OCI-LY7 (cell line): ENCODE measurements at regions not wholly inside any gene's neighbourhood (a gene's known extent, or its start where the extent isn't known, plus 50 kb on each side); places are given as distances from the start of the nearest gene placed in this dataset.

Experiments
- BruUV-seq: library from RNA; stranded (reverse); fragments of 400-500 nt; replicated peaks from 2 replicates; lab custom pipeline; 2021; lab: Mats Ljungman, UMichigan
- CTCF ChIA-PET: fragments of 300-600 bp; sonication (Branson Sonifier 250); formaldehyde crosslinking; loops from one replicate; lab custom pipeline; 2022; ENCODE audit warnings: antibody characterized with exemption; ENCODE audit not compliant: unreplicated experiment; lab: Charles Lee
- POLR2A ChIA-PET: fragments of 300-600 bp; sonication (Branson Sonifier 250); formaldehyde crosslinking; loops from one replicate; lab custom pipeline; 2022; ENCODE audit warnings: antibody characterized with exemption; lab: Charles Lee
- DNase-seq: peaks from one replicate; pipeline ENCODE4 v3.0.0-alpha.2; 2015; ENCODE audit warnings: low spot score
- H2AFZ ChIP-seq: fragments of 200-600 bp; sonication (generic), shearing (Covaris generic); 2 replicates; pipeline ENCODE4 v1.6.1; 2014; ENCODE audit warnings: mild to moderate bottlenecking, antibody characterized with exemption, low read length, moderate library complexity
- H3K27ac ChIP-seq: fragments of 200-600 bp; sonication (generic); 2 replicates; pipeline ENCODE4 v1.5.1; 2014; ENCODE audit warnings: mixed run types, low read depth, mild to moderate bottlenecking, moderate library complexity, low read length, inconsistent platforms; ENCODE audit not compliant: poor library complexity, severe bottlenecking
- H3K36me3 ChIP-seq: fragments of 200-600 bp; sonication (generic); 2 replicates; pipeline ENCODE4 v1.6.1; 2014; ENCODE audit warnings: mild to moderate bottlenecking, antibody characterized with exemption, low read length, moderate library complexity, mixed read lengths; ENCODE audit not compliant: insufficient read depth
- H3K4me1 ChIP-seq: fragments of 200-600 bp; sonication (generic); 2 replicates; pipeline ENCODE4 v1.5.1; 2014; ENCODE audit warnings: mild to moderate bottlenecking, low read length; ENCODE audit not compliant: insufficient read depth, poor library complexity, severe bottlenecking
- H3K4me2 ChIP-seq: fragments of 200-600 bp; sonication (generic); 2 replicates; pipeline ENCODE4 v1.6.1; 2014; ENCODE audit warnings: mild to moderate bottlenecking, low read length
- H3K4me3 ChIP-seq: fragments of 200-600 bp; sonication (generic); 2 replicates; pipeline ENCODE4 v1.5.1; 2014; ENCODE audit warnings: mild to moderate bottlenecking, low read depth, low read length; ENCODE audit not compliant: poor library complexity, severe bottlenecking
- H3K79me2 ChIP-seq: fragments of 200-600 bp; sonication (generic); 2 replicates; pipeline ENCODE4 v1.6.1; 2016; ENCODE audit warnings: low read depth, mild to moderate bottlenecking, low read length, moderate library complexity, mixed read lengths; ENCODE audit not compliant: insufficient read depth
- H3K9me2 ChIP-seq: fragments of 200-600 bp; sonication (generic); 2 replicates; pipeline ENCODE4 v1.6.1; 2016; ENCODE audit warnings: mild to moderate bottlenecking, low read length, mixed read lengths; ENCODE audit not compliant: insufficient read depth
- H3K9me3 ChIP-seq: fragments of 200-600 bp; sonication (generic); 2 replicates; pipeline ENCODE4 v1.6.1; 2014; ENCODE audit warnings: mild to moderate bottlenecking, mixed run types, low read length, mixed read lengths
- H4K20me1 ChIP-seq: fragments of 200-600 bp; sonication (generic); 2 replicates; pipeline ENCODE4 v1.6.1; 2014; ENCODE audit warnings: mild to moderate bottlenecking, antibody characterized with exemption, low read length, moderate library complexity, mixed read lengths; ENCODE audit not compliant: insufficient read depth
- CTCF ChIP-seq: fragments of 200-600 bp; sonication (generic); conservative IDR thresholded peaks from 2 replicates; pipeline ENCODE4 v1.5.1; 2014; ENCODE audit warnings: mild to moderate bottlenecking, antibody characterized with exemption, low read length, moderate library complexity, mixed read lengths
- EZH2phosphoT487 ChIP-seq: fragments of 200-600 bp; sonication (generic); IDR thresholded peaks from 2 replicates; pipeline ENCODE4 v1.6.1; 2018; ENCODE audit warnings: low read depth, borderline replicate concordance, mild to moderate bottlenecking, mixed run types, antibody characterized with exemption, low read length, moderate library complexity, mixed read lengths
- intact Hi-C: fragments of 100-400 bp; cut with micrococcal nuclease; formaldehyde crosslinking; loops from one replicate; pipeline ENCODE4 v1.10.0; 2022; ENCODE audit not compliant: unreplicated experiment

DNA sequence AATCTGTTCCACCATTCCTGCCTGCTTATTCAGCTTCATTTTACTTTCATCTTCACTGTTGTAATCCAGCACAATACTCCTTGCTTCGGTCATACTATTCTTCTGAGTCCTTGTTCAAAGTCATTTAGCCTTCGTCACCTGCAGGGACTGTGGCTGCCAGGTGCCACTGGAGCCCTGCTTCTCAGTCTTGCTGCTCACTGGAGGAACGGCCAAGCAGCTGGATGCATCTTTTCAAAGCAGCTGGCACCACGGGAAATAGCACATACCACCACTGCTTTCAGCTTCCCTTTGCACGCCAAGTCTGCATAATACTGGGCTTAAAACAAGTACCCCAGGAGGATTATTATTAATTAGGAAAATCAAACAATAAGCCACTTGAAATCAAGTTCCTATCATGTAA is 287.6 kb downstream of the BCHE start:
- no peaks in the 10 kb centered on the region for H3K9me3 ChIP-seq
- no peaks in the 10 kb centered on the region for H3K79me2 ChIP-seq
- no peaks in the 10 kb centered on the region for H4K20me1 ChIP-seq
- POLR2A ChIA-PET, result no interaction called here
- H3K36me3 ChIP-seq, result no peaks in the 10 kb centered on the region
- H3K4me3 ChIP-seq, result no peak overlapping the region
- CTCF ChIA-PET, result no interaction called here
- H3K4me2 ChIP-seq, result no peak overlapping the region
- no TSS peak for BruUV-seq
- no peak overlapping the region for H3K27ac ChIP-seq
- H3K9me2 ChIP-seq, result no peaks in the 10 kb centered on the region
- intact Hi-C loops, result no loop called here
- H2AFZ ChIP-seq, result no peak overlapping the region
- DNase-seq, result no peak
- no peaks in the 10 kb centered on the region for H3K4me1 ChIP-seq
- TF ChIP-seq CTCF (no peak), EZH2phosphoT487 (no peak)

- Histone ChIP-seq H3K27ac (no peak overlapping the region), H3K9me3 (no peaks in the 10 kb centered on the region), H3K79me2 (no peaks in the 10 kb centered on the region), H3K4me1 (no peaks in the 10 kb centered on the region), H4K20me1 (no peaks in the 10 kb centered on the region), H3K36me3 (no peaks in the 10 kb centered on the region), H3K4me3 (no peak overlapping the region), H3K4me2 (no peak overlapping the region), H2AFZ (no peak overlapping the region), H3K9me2 (no peaks in the 10 kb centered on the region)
- intact Hi-C loops, result no loop called here
- POLR2A ChIA-PET, result no interaction called here
- DNase-seq, result no peak
- no TSS peak for BruUV-seq
- CTCF ChIA-PET, result no interaction called here
- TF ChIP-seq EZH2phosphoT487 (no peak), CTCF (no peak)
These were observed 288.2 kb downstream of the BCHE start for GRCh38 chr3:165549037-165549436.

DNA sequence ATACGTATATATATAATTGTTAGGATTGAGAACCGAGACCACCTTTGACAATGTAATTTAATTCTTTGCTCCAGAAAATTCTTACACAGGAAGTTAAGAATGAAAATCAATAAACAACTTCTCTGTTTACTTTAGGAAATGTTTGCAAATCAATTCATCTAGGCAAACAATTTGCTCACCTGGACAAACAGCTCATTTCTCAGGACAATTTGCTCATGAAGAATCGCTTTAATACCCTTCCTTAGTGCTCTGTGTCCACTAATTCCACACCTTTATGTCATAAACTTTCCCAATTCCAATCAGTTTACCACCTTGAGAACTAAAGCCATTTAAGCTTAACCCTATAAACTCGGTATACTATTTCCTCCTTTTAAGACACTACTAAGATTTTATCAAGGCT is 292.2 kb downstream of the BCHE start:
- intact Hi-C loops, result no loop called here
- Histone ChIP-seq H3K27ac (no peak overlapping the region), H3K36me3 (no peaks in the 10 kb centered on the region), H3K9me3 (no peaks in the 10 kb centered on the region), H2AFZ (no peak overlapping the region), H3K79me2 (no peaks in the 10 kb centered on the region), H3K4me3 (no peak overlapping the region), H4K20me1 (no peaks in the 10 kb centered on the region), H3K4me2 (no peak overlapping the region), H3K4me1 (no peaks in the 10 kb centered on the region), H3K9me2 (no peaks in the 10 kb centered on the region)
- BruUV-seq, result no TSS peak
- CTCF ChIA-PET, result no interaction called here
- TF ChIP-seq CTCF (no peak), EZH2phosphoT487 (no peak)
- no peak for DNase-seq
- POLR2A ChIA-PET, result interaction anchor here (0.6 kb wide), 1 partner anchor 334 kb away, joined by 5 read pairs; no protein-coding TSS in a partner anchor
